Stimulated activated memory B cell treated with anti-CD40 and anti-IgM and Interleukin-4, amounts not matched to agents 10 μg/mL and 1 μg/mL and 100 μg/mL, for 72 hours (primary cell): ENCODE measurements at regions not wholly inside any gene's neighbourhood (a gene's known extent, or its start where the extent isn't known, plus 50 kb on each side); places are given as distances from the start of the nearest gene placed in this dataset.

Experiments
- ATAC-seq: fragments of 150-1000 bp; cut with Tn5 transposase; 2 replicates; pipeline ENCODE4 v1.10.0; 2021
- H3K27ac Mint-ChIP-seq: one replicate; pipeline ENCODE4 v1.8.0; 2022; ENCODE audit warnings: mild to moderate bottlenecking, mixed read lengths
- H3K27me3 Mint-ChIP-seq: one replicate; pipeline ENCODE4 v1.8.0; 2022; ENCODE audit warnings: mixed read lengths
- H3K36me3 Mint-ChIP-seq: one replicate; pipeline ENCODE4 v1.8.0; 2022; ENCODE audit warnings: mixed read lengths
- H3K4me1 Mint-ChIP-seq: one replicate; pipeline ENCODE4 v1.8.0; 2022; ENCODE audit warnings: mixed read lengths
- H3K4me3 Mint-ChIP-seq: one replicate; pipeline ENCODE4 v1.8.0; 2022; ENCODE audit warnings: mild to moderate bottlenecking, moderate library complexity, mixed read lengths
- H3K9me3 Mint-ChIP-seq: one replicate; pipeline ENCODE4 v1.8.0; 2022; ENCODE audit warnings: mixed read lengths

DNA sequence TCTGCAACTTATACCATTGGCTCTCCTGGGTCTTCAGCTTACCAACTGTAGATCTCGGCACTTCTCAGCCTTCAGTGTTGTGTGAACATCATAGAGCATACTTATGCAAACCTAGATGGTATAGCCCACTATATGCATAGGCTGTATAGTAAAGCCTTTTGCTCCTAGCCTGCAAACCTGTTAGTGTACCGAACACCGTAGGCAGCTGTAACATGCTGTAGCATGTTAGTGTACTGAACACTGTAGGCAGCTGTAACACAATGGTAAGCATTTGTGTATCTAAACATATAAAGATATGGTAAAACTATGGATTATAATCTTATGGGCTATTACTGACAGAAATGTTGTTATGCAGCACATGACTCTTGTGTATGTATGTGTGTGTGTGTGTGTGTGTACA, 256.9 kb downstream of the WDR11 start:
- no peak overlapping the region for H3K4me3 Mint-ChIP-seq
- no peak for ATAC-seq
- no peaks in the 10 kb centered on the region for H3K4me1 Mint-ChIP-seq
- H3K27ac Mint-ChIP-seq = no peak overlapping the region
- peaks cover 6% of the 10 kb centered on the region for H3K9me3 Mint-ChIP-seq
- no peaks in the 10 kb centered on the region for H3K36me3 Mint-ChIP-seq
- H3K27me3 Mint-ChIP-seq = no peaks in the 10 kb centered on the region

GRCh38 chr10:121110369-121110768, 259.2 kb downstream of the WDR11 start:
- ATAC-seq = no peak
- Mint-ChIP-seq H3K4me1 (no peaks in the 10 kb centered on the region), H3K27me3 (no peaks in the 10 kb centered on the region), H3K4me3 (no peak overlapping the region), H3K27ac (no peak overlapping the region), H3K36me3 (no peaks in the 10 kb centered on the region), H3K9me3 (peaks cover 9% of the 10 kb centered on the region)

GRCh38 chr10:121112136-121112535, 261.0 kb downstream of the WDR11 start:
- H3K27ac Mint-ChIP-seq = no peak overlapping the region
- H3K4me1 Mint-ChIP-seq = no peaks in the 10 kb centered on the region
- no peaks in the 10 kb centered on the region for H3K36me3 Mint-ChIP-seq
- ATAC-seq = no peak
- H3K9me3 Mint-ChIP-seq = peaks cover 12% of the 10 kb centered on the region
- H3K4me3 Mint-ChIP-seq = no peak overlapping the region
- no peaks in the 10 kb centered on the region for H3K27me3 Mint-ChIP-seq

DNA sequence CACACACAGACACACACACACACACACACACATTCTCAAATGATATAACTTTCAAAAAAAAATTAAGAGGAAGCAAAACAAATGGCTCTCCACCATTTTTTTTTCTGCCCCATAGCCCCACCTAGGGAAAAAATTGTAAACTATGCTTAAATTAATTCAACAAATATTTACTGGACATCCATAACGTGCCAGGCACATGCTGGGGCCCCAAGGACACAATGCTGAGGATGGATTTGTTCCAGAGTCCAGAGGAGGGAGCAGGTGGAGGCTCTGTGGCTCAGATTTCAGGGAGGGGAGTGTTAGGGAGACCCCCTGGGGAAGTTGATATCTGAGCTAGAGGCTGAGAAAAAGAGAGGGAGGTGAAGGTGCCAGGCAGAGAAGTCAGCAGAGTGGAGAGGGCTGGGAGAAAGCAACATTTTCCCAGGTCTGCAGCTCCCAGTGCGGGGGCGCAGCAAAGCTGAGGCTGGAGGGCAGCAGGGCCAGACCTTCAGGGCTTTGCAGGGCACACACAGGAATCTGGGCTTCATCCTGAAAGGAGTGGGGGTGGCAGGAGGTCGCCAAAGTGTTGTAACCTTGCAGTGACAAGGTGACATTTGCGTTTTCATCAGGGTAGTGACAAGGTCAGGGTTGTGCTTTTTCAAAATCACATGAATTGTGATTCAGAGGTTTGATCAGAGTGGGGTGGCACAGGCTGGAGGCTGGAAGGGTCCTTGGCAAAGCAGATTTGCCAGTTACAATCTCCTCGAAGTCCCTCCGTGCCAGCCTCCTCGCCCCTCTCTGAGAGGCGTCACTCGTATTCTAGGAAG, 261.6 kb downstream of the WDR11 start:
- Mint-ChIP-seq H3K27ac (no peak overlapping the region), H3K4me3 (no peak overlapping the region), H3K9me3 (peaks cover 15% of the 10 kb centered on the region), H3K4me1 (no peaks in the 10 kb centered on the region), H3K27me3 (no peaks in the 10 kb centered on the region), H3K36me3 (no peaks in the 10 kb centered on the region)
- ATAC-seq = no peak

DNA sequence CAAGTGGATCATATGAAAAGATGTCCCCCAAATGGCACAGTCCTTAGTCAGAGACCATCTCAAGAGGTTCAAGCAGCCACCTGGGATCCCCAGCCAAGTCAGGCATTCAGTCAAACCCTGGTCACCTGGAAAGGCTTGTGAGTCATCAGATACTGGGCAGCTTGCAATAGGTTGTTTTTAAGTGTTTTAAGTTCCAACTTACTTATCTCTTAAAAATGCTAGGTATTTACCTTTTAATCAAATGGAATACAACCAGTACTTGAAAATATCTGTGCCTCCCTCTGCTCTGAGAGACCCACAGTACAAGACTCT, 262.2 kb downstream of the WDR11 start:
- no peaks in the 10 kb centered on the region for H3K27me3 Mint-ChIP-seq
- H3K27ac Mint-ChIP-seq = no peak overlapping the region
- no peaks in the 10 kb centered on the region for H3K36me3 Mint-ChIP-seq
- no peak overlapping the region for H3K4me3 Mint-ChIP-seq
- peaks cover 15% of the 10 kb centered on the region for H3K9me3 Mint-ChIP-seq
- no peak for ATAC-seq
- H3K4me1 Mint-ChIP-seq = no peaks in the 10 kb centered on the region

DNA sequence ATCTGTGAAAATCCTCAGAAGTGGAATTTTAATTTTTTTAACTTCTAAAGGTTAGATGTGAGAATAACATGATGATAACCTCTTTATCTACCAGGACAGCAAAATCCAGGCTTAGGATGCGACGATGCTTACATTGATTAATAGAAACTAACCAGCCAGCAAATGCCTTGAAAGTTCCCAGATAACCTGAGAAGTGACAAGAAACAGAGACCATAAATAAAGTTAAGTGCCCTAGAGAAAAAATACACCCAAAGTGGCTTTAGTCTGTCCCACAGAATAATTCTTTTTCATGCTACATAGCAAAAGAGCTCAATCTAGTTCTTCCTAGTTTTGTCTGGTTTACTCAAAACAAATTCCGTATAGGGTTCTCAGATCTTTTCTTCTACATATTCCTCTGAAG, 262.7 kb downstream of the WDR11 start:
- H3K4me1 Mint-ChIP-seq = no peaks in the 10 kb centered on the region
- H3K9me3 Mint-ChIP-seq = peaks cover 12% of the 10 kb centered on the region
- H3K27ac Mint-ChIP-seq = no peak overlapping the region
- no peaks in the 10 kb centered on the region for H3K36me3 Mint-ChIP-seq
- ATAC-seq = no peak
- no peak overlapping the region for H3K4me3 Mint-ChIP-seq
- no peaks in the 10 kb centered on the region for H3K27me3 Mint-ChIP-seq

- Mint-ChIP-seq H3K27me3 (no peaks in the 10 kb centered on the region), H3K36me3 (no peaks in the 10 kb centered on the region), H3K9me3 (peaks cover 12% of the 10 kb centered on the region), H3K4me1 (no peaks in the 10 kb centered on the region), H3K4me3 (no peak overlapping the region), H3K27ac (no peak overlapping the region)
- no peak for ATAC-seq
Observed at GRCh38 chr10:121115154-121115553, 264.0 kb downstream of the WDR11 start.

GRCh38 chr10:121121462-121121861, 270.3 kb downstream of the WDR11 start:
- no peak overlapping the region for H3K27ac Mint-ChIP-seq
- no peak overlapping the region for H3K4me3 Mint-ChIP-seq
- H3K4me1 Mint-ChIP-seq = no peaks in the 10 kb centered on the region
- H3K9me3 Mint-ChIP-seq = peaks cover 3% of the 10 kb centered on the region
- H3K27me3 Mint-ChIP-seq = no peaks in the 10 kb centered on the region
- ATAC-seq = no peak
- no peaks in the 10 kb centered on the region for H3K36me3 Mint-ChIP-seq

GRCh38 chr10:121127151-121127906, 276.2 kb downstream of the WDR11 start:
- Mint-ChIP-seq H3K27ac (no peak overlapping the region), H3K9me3 (no peaks in the 10 kb centered on the region), H3K27me3 (no peaks in the 10 kb centered on the region), H3K4me3 (no peak overlapping the region), H3K36me3 (no peaks in the 10 kb centered on the region), H3K4me1 (no peaks in the 10 kb centered on the region)
- no peak for ATAC-seq

DNA sequence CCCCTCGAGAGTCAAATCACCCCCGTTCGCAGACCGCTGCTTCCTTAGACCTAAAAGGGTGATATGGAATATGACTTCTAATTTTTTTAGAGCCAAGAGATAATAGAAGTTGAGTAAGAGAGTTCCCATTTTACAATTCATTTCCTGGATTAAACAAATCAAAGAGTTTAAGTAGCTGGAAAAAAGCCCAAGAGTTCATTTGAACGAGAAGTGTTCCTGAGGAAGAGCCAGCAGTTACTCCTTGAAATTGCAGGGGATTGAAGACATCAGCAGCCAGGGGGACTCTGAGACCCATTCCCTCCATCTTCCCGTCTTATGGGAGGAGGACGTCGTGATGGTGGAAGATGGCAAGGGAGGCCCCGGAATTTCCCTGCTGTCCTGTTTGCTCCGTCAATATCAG, 277.0 kb downstream of the WDR11 start:
- H3K9me3 Mint-ChIP-seq = no peaks in the 10 kb centered on the region
- H3K36me3 Mint-ChIP-seq = no peaks in the 10 kb centered on the region
- no peak overlapping the region for H3K27ac Mint-ChIP-seq
- no peaks in the 10 kb centered on the region for H3K4me1 Mint-ChIP-seq
- H3K4me3 Mint-ChIP-seq = no peak overlapping the region
- ATAC-seq = no peak
- no peaks in the 10 kb centered on the region for H3K27me3 Mint-ChIP-seq

- no peak for ATAC-seq
- Mint-ChIP-seq H3K36me3 (no peaks in the 10 kb centered on the region), H3K27ac (no peak overlapping the region), H3K27me3 (no peaks in the 10 kb centered on the region), H3K4me1 (no peaks in the 10 kb centered on the region), H3K4me3 (no peak overlapping the region), H3K9me3 (peaks cover 2% of the 10 kb centered on the region)
Observed at GRCh38 chr10:121129266-121129665, 278.1 kb downstream of the WDR11 start.

- Mint-ChIP-seq H3K9me3 (peaks cover 2% of the 10 kb centered on the region), H3K4me1 (no peaks in the 10 kb centered on the region), H3K36me3 (no peaks in the 10 kb centered on the region), H3K4me3 (no peak overlapping the region), H3K27ac (no peak overlapping the region), H3K27me3 (no peaks in the 10 kb centered on the region)
- no peak for ATAC-seq
Observed at GRCh38 chr10:121130382-121130781, 279.2 kb downstream of the WDR11 start.

- H3K4me1 Mint-ChIP-seq = no peaks in the 10 kb centered on the region
- H3K27ac Mint-ChIP-seq = no peak overlapping the region
- ATAC-seq = no peak
- H3K4me3 Mint-ChIP-seq = no peak overlapping the region
- H3K9me3 Mint-ChIP-seq = peaks cover 2% of the 10 kb centered on the region
- H3K36me3 Mint-ChIP-seq = no peaks in the 10 kb centered on the region
- H3K27me3 Mint-ChIP-seq = no peaks in the 10 kb centered on the region
Observed at GRCh38 chr10:121131014-121131413, 279.9 kb downstream of the WDR11 start.

- Mint-ChIP-seq H3K9me3 (peaks cover 2% of the 10 kb centered on the region), H3K4me1 (no peaks in the 10 kb centered on the region), H3K27me3 (no peaks in the 10 kb centered on the region), H3K36me3 (no peaks in the 10 kb centered on the region), H3K27ac (no peak overlapping the region), H3K4me3 (no peak overlapping the region)
- no peak for ATAC-seq
Observed at GRCh38 chr10:121131426-121132265, 280.5 kb downstream of the WDR11 start.

GRCh38 chr10:121132273-121132672, 281.1 kb downstream of the WDR11 start:
- Mint-ChIP-seq H3K4me3 (no peak overlapping the region), H3K36me3 (no peaks in the 10 kb centered on the region), H3K9me3 (peaks cover 2% of the 10 kb centered on the region), H3K27me3 (no peaks in the 10 kb centered on the region), H3K27ac (no peak overlapping the region), H3K4me1 (no peaks in the 10 kb centered on the region)
- no peak for ATAC-seq
